SH-SY5Y (cell line): ENCODE measurements at regions not wholly inside any gene's neighbourhood (a gene's known extent, or its start where the extent isn't known, plus 50 kb on each side); places are given as distances from the start of the nearest gene placed in this dataset.

Experiments
- GATA2 ChIP-seq: IDR thresholded peaks from 2 replicates; pipeline ENCODE4 v1.6.1; 2011; ENCODE audit warnings: mild to moderate bottlenecking, low read depth, low read length
- GATA3 ChIP-seq: IDR thresholded peaks from 2 replicates; pipeline ENCODE4 v1.6.1; 2011; ENCODE audit warnings: low read depth, mild to moderate bottlenecking, low read length, moderate library complexity

DNA sequence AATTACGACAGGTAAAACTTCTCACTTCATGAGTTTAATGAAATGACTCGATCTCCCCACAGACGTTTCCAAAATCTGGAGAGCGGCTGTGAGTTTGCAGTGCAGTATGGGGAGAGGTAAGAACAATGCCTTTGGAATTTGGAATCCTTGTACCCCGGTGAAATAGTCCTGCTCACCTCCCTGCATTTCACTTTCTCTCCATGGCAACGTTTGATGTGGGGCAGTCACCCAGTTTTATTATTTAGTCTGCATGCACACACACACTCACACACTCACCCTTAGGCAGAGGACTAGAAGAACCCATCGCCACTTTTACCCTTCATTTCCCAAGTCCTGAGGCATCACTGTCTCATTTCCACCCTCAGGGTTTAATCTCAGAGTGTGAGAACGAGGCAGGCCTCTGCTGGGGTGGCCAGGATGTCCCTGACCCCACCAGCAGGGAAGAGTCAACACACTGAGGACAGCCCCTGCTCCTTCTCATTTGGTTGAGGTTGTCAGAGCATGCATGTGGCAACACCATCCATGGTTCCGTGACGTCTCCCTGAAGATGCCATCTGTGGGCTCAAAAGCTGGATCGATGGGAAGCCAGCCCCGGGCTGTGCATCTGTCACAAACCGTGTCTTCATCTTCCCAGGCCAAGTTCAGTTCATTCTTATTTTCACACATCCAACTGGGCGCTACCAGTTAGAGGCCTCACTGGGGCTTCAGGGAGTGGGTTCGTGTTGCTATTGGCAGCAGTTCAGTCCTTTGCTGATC, 119.8 kb upstream of the TRIM2 start:
- TF ChIP-seq GATA3 (no peak), GATA2 (no peak)

DNA sequence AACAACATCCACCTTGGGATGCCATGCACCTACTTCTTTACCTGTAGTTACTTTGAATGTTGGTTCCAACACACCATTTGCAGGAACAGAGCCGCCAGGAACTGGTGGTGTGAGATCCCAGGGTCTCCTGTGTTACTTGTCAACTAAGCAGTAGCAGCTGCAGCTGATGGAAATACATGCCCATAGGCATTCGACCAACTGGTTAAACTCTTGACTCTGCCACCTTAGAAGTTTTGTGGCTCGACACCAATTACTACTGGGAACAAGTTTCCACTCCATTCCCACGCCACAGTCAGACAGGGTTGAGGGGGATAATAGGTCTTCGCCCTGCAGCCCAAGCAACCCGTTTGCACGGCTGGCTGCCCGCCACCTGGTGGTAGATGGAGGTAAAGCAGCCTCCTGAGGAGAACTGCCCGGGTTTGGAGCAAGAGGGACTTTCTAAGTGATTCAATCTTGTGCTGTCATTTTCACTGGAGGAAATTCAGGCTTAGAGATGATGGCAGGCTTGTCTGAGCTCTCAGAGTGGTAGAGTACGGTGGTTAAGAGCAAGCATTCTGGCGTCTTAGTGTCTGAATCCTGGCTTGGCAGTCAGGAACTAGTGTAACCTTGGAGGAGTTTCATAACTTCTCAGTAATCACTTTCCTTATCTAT, 119.1 kb upstream of the TRIM2 start:
- TF ChIP-seq GATA2 = no peak

DNA sequence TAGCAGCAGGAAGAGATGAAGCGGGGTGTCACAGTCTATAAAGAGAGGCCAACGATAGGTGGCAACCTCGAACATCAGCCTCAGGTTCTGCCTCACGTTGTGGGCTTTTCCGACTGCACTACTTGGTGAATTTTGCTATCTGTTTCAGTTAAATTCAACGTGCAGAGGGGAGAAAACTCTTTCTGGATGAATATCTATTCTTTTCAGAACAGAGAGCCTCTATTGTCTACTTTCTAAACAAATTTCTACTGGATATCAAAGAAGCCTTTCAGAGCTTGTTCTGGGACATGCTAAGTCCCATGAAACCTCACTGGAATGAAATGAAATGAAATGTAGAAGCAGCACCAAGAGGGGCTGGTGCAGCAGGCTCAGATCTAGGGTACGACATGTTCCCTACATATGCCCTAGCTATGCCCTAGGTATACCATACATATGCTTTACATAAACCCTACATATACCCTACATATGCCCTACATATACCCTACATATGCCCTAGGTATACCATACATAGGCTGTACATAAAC, 116.5 kb upstream of the TRIM2 start:
- TF ChIP-seq GATA3 (no peak), GATA2 (no peak)

DNA sequence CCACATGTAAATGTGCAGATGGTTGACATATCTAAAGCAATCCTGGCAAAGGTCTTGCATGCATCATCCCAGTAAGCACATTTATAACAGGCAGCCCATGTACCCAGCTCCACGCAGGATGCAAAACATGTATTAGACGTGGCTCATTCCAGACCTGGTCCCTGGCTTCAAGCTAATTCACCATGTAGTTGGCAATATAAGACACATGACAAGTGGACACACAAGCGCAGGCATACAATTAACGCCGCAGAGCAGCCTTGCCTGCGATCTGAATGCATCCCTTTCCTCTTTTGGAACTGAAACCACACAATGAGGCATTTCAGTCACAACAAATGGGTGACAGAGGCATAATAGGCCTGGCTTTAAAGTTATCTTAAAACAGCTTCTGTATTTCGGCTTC, 114.5 kb upstream of the TRIM2 start:
- TF ChIP-seq GATA2 = no peak
- TF ChIP-seq GATA3 = no peak

DNA sequence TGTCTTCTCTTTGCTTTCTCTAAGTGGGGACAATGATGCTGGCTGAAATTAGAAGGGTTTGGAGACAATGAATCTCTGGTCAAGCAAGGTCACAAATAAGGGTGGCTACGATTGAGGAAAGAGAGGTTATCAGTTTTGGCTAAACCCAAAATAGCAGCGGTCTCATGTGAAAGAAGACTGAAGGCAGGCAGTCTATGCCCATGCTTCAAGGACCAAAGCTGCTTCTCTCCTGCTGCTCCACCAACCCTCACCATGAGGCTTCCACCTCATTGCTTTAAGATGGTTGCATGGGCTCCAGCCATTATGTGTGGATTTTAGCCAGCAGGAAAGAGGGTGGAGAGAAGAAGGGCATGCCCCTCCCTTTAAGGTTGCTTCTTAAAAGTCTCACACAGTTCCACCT, 114.1 kb upstream of the TRIM2 start:
- no peak for TF ChIP-seq GATA2
- TF ChIP-seq GATA3 = no peak

DNA sequence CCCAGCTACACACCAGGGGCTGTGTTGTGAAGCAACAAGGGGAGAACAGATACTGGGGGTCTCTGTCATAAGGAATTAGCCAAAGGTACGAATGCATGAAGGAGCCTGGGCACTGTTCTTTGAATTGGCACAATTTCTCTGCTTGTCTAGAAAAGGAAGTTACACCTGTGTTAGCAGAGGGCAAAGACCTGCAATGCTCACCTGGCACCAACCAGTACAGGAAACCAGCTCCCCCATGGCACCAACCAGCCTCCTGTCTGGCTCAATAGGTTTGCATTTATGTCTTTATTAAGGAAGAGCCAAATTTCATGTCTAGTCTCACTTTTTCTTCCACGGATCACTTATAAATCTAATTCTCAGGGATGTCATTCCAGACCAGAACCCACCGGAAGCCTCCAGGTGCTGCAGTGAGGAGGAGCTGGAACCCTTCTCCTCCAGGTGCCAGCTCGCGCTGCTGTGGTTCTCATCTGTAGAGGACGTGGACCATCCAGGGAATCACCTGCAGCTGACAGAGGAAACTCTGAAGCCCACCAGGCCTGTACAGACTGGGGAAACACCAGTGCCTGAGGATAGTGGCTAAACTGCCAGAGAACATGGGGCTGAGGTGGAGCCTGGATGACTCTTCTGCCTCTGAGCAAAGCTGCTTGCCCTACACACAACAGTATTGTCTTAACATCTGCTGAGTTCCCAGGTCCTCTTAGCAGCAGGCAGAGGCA, 113.4 kb upstream of the TRIM2 start:
- TF ChIP-seq GATA3 (no peak), GATA2 (no peak)

DNA sequence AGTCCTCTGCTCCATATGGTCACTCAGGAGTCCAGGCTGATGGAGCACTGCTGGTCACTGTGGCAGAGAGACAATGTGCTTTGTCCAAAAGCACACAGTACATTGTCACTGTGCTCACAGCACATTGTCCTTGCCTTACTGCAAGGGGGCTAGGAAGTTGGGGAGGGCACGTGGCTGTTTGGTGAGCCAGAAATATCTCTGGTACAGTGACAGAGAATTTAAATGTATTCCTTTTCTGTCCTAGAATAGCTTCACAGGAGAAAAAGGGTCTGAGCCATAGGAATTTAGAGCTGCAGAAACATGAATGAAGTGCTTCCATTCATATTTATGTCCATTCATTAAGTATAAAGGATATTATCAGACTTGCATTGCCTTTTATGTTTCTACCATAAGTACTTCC, 110.8 kb upstream of the TRIM2 start:
- no peak for TF ChIP-seq GATA3
- TF ChIP-seq GATA2 = no peak

DNA sequence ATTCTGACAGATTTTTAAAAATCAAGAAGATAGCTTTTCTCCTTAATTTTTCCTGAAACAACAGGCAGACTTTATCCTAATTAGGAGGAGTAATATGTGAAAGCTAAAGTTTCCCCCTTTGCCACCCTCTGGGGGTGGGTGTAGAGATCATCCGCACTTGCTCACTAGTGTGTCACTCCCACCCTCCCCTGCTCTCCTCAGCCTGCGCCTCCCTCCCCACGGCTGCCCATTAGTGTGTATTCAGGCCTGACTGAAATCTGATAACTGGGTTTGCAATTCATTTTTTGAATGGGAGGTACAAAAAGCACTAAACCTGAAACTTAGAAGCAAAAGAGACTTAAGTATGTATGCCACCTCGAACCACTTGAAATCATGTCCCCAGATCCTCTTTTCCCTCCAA, 110.4 kb upstream of the TRIM2 start:
- TF ChIP-seq GATA3 = no peak
- no peak for TF ChIP-seq GATA2

DNA sequence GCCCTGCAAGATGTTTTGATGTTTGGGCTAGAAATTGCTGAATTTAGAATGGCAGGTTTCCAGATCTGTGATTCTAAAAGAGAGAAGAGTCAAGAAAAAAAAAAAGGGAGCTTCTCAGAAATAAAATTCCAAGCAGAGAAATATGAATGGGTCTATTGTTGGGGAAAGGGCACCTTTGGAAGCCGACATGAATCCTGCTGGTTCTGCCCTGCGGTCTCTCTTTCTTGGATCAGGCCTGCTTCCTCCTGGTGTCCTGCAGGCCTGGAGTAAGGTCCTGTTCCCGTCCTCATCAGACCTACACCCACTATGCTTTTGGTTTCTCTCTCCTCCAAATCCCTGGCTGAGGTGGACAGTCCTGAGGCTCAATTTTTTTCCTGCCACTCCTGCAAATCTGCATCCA, 109.8 kb upstream of the TRIM2 start:
- TF ChIP-seq GATA3 (no peak), GATA2 (no peak)

DNA sequence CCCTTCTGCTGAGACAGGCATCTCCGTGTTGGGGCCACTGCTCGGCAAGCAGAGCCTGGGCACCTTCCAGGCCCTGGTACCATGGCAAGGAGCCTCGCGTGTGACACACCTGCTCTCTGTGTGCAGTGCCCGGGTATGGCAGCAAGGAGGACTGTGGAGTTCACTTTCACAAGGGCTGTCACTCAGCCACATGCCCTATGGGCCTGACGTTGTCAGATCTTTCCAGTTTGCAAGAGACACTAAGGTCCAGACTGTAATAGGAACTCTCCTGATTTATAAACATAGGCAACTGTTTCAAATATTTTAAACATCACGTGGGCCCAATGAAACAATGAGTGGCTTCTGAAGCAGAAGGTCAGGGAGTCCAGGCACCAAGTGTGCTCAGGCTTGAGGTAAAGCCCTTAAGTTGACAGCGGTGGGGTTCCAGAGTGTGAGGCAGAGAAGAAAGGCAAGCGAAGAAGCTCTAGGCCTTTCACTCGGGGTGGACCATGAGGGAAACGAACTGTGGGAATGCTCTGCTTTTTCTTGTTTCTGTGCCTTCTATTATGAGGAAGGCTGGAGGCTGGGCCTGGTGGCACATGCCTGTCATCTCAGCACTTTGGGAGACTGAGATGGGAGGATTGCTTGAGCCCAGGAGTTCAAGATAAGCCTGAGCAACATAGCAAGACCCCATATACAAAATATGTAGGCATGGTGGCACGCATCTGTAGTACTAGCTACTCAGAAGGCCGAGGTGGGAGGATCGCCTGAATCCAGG, 108.6 kb upstream of the TRIM2 start:
- no peak for TF ChIP-seq GATA2
- TF ChIP-seq GATA3 = no peak

DNA sequence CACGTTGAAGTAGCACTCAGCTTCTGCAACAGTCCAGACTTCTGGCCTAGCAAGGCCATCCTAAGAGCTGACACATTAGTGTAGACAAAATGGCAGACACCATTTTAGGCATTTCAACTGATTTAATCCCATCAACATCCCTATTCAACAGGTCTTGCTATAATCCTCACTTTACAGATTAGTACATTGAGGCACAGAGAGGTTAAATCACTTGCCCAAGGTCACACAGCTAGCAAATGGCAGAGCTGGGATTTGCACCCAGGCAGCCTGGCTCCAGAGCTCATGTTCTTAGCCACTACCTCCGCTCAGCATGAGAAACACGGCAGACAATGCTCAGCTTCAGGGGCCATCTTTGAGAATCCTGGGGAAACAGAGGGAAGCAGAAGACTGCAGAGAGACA, 107.9 kb upstream of the TRIM2 start:
- TF ChIP-seq GATA2 = no peak
- no peak for TF ChIP-seq GATA3

DNA sequence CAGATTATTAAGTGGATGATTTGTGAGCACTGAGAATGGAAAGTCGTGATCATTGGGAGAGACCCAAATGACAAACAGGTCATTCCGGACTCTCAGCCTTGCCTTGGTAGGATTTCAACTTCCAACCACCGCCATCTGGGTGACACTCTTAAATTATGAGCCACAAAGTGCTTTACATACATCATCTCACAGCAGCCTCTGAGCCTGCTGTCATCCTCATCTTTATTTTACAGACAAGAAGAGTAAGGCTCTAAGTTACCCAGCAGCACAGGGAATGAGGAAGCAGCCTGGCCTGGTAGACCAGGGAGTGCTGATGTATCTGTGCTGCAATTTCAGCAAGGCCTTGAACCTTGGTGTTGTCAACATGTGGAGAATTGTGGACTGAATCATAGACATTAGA, 105.8 kb upstream of the TRIM2 start:
- TF ChIP-seq GATA3 (no peak), GATA2 (no peak)

DNA sequence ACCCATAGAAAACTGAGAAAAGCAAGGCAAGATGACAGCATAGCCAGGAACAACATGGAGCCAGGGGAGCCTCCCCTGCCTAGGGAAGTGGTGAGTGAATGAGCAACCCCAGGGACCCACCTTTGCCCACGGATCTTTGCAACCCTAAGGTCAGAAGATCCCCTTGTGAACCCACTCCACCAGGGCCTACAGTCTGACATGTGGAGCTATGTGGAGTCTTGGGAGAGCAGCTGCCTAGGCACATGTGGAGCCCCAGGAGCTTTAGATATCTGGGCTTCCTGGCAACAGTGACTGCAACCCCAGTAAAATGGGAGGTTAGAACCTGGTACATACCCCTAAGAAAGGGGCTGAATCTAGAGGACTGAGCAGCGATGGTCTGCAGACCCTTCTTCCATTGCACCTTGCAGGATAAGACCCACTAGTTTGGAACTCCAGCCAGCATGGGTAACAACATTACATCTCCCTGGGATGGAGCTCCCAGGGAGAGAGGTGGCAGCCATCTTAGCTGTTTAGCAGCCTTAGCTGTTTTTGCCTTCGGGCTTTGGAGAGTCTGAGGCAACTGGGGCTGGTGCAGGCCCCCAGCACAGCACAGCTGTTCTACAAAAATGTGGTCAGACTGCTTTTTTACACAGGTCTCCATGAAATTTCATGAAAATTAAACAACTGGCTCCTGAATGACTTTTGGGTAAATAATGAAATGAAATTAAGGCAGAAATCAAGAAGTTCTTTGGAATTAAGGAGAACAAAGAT, 104.7 kb upstream of the TRIM2 start:
- TF ChIP-seq GATA2 (no peak), GATA3 (no peak)
